ENCODE measurements at regions not wholly inside any gene's neighbourhood (a gene's known extent, or its start where the extent isn't known, plus 50 kb on each side); places are given as distances from the start of the nearest gene placed in this dataset.

- H3K4me1 ChIP-seq, result no peaks in the 10 kb centered on the region
- TF ChIP-seq CTCF (IDR thresholded peaks at IDR 0.05 in 4 of 5, conservative IDR thresholded peaks at IDR 0.05 in 1 of 5), result no peak
- DNase-seq, result no peak
- in situ Hi-C loops (cut with MboI; ENCODE audit: low sequenced_read_pairs in 4 of 4), result no loop called here
- no peaks in the 10 kb centered on the region for H3K9me3 ChIP-seq
- ATAC-seq, result no peak
- H3K27me3 ChIP-seq, result no peaks in the 10 kb centered on the region
- intact Hi-C loops (cut with DNase I; ENCODE audit: low total_unique reads), result no loop called here
- H3K36me3 ChIP-seq, result no peaks in the 10 kb centered on the region
- H3K4me3 ChIP-seq, result no peak overlapping the region
- H3K27ac ChIP-seq, result no peak overlapping the region
Observed at GRCh38 chr3:164612751-164613150, 465.5 kb downstream of the SI start.

GRCh38 chr3:164608554-164609276 lies 469.6 kb downstream of the SI start:
- Histone ChIP-seq H3K36me3 (no peaks in the 10 kb centered on the region), H3K27me3 (no peaks in the 10 kb centered on the region), H3K27ac (no peak overlapping the region), H3K9me3 (no peaks in the 10 kb centered on the region), H3K4me1 (no peaks in the 10 kb centered on the region), H3K4me3 (no peak overlapping the region)
- intact Hi-C loops (cut with DNase I; ENCODE audit: low total_unique reads), result no loop called here
- no peak for ATAC-seq
- no peak for DNase-seq
- TF ChIP-seq POLR2A (IDR thresholded peaks at IDR 0.05) (no peak), CTCF (IDR thresholded peaks at IDR 0.05 in 4 of 5, conservative IDR thresholded peaks at IDR 0.05 in 1 of 5) (no peak)
- in situ Hi-C loops (cut with MboI; ENCODE audit: low sequenced_read_pairs in 4 of 4), result no loop called here

GRCh38 chr3:164604687-164605086 lies 473.6 kb downstream of the SI start:
- intact Hi-C loops (cut with DNase I; ENCODE audit: low total_unique reads), result no loop called here
- Histone ChIP-seq H3K4me1 (no peaks in the 10 kb centered on the region), H3K27me3 (no peaks in the 10 kb centered on the region), H3K9me3 (no peaks in the 10 kb centered on the region), H3K27ac (no peak overlapping the region), H3K4me3 (no peak overlapping the region), H3K36me3 (no peaks in the 10 kb centered on the region)
- in situ Hi-C loops (cut with MboI; ENCODE audit: low sequenced_read_pairs in 4 of 4), result no loop called here
- no peak for DNase-seq
- no peak for ATAC-seq
- no peak for TF ChIP-seq POLR2A (IDR thresholded peaks at IDR 0.05)
- TF ChIP-seq CTCF (IDR thresholded peaks at IDR 0.05 in 4 of 5, conservative IDR thresholded peaks at IDR 0.05 in 1 of 5), result no peak

GRCh38 chr3:164577667-164578210 lies 500.6 kb downstream of the SI start:
- H3K36me3 ChIP-seq, result no peaks in the 10 kb centered on the region
- no peak for TF ChIP-seq POLR2A (IDR thresholded peaks at IDR 0.05)
- no peak for TF ChIP-seq CTCF (IDR thresholded peaks at IDR 0.05 in 4 of 5, conservative IDR thresholded peaks at IDR 0.05 in 1 of 5)
- in situ Hi-C loops (cut with MboI; ENCODE audit: low sequenced_read_pairs in 4 of 4), result no loop called here

More at GRCh38 chr3:164577667-164578210, 500.6 kb downstream of the SI start:
- Histone ChIP-seq H3K27me3 (no peaks in the 10 kb centered on the region), H3K9me3 (no peaks in the 10 kb centered on the region), H3K4me1 (no peaks in the 10 kb centered on the region), H3K4me3 (no peak overlapping the region), H3K27ac (no peak overlapping the region)
- DNase-seq (no peak), ATAC-seq (no peak)
- intact Hi-C loops (cut with DNase I; ENCODE audit: low total_unique reads), result no loop called here

All from gastrocnemius medialis (tissue), 4 donors.